Mesendoderm (in vitro differentiated cells): ENCODE measurements at regions not wholly inside any gene's neighbourhood (a gene's known extent, or its start where the extent isn't known, plus 50 kb on each side); places are given as distances from the start of the nearest gene placed in this dataset.

Source experiments
- DNase-seq: peaks from one replicate; pipeline ENCODE4 v3.0.0; 2013
- H2AK5ac ChIP-seq: 2 replicates; pipeline ENCODE4 v1.6.1; 2013; ENCODE audit warnings: low read length, inconsistent platforms
- H2BK120ac ChIP-seq: 2 replicates; pipeline ENCODE4 v1.6.1; 2013; ENCODE audit warnings: low read depth, mild to moderate bottlenecking, low read length, moderate library complexity, mixed read lengths
- H2BK15ac ChIP-seq: replicated peaks from 2 replicates; pipeline ENCODE4 v1.6.1; 2013; ENCODE audit warnings: low read depth, mild to moderate bottlenecking, moderate library complexity
- H2BK5ac ChIP-seq: 2 replicates; pipeline ENCODE4 v1.6.1; 2013; ENCODE audit warnings: low read length, inconsistent platforms
- H3K18ac ChIP-seq: 2 replicates; pipeline ENCODE4 v1.6.1; 2013; ENCODE audit warnings: mild to moderate bottlenecking, low read length, mixed read lengths
- H3K23ac ChIP-seq: one replicate; pipeline ENCODE4 v1.6.1; 2013; ENCODE audit warnings: low read length
- H3K27ac ChIP-seq: 2 replicates; pipeline ENCODE4 v1.5.1; 2013; ENCODE audit warnings: low read depth, mild to moderate bottlenecking, inconsistent platforms, low read length, moderate library complexity
- H3K27me3 ChIP-seq: 2 replicates; pipeline ENCODE4 v1.6.1; 2013; ENCODE audit warnings: low read length, control low read depth, mild to moderate bottlenecking, inconsistent platforms; ENCODE audit not compliant: insufficient read depth, poor library complexity
- H3K36me3 ChIP-seq: 2 replicates; pipeline ENCODE4 v1.6.1; 2013; ENCODE audit warnings: low read length, inconsistent platforms; ENCODE audit not compliant: control insufficient read depth, insufficient read depth
- H3K4ac ChIP-seq: one replicate; pipeline ENCODE4 v1.6.1; 2013; ENCODE audit warnings: low read depth, mild to moderate bottlenecking, low read length, moderate library complexity
- H3K4me1 ChIP-seq: 2 replicates; pipeline ENCODE4 v1.6.1; 2013; ENCODE audit warnings: low read depth, low read length, inconsistent platforms; ENCODE audit not compliant: control insufficient read depth
- H3K4me2 ChIP-seq: 2 replicates; pipeline ENCODE4 v1.6.1; 2013; ENCODE audit warnings: low read length
- H3K4me3 ChIP-seq: 2 replicates; pipeline ENCODE4 v1.5.1; 2013; ENCODE audit warnings: mild to moderate bottlenecking, low read length
- H3K56ac ChIP-seq: one replicate; pipeline ENCODE4 v1.6.1; 2013; ENCODE audit warnings: low read length
- H3K79me1 ChIP-seq: 2 replicates; pipeline ENCODE4 v1.6.1; 2013; ENCODE audit warnings: low read length, inconsistent platforms
- H3K79me2 ChIP-seq: 2 replicates; pipeline ENCODE4 v1.6.1; 2013; ENCODE audit warnings: mild to moderate bottlenecking, low read length; ENCODE audit not compliant: control insufficient read depth, insufficient read depth
- H3K9ac ChIP-seq: 2 replicates; pipeline ENCODE4 v1.6.1; 2013; ENCODE audit warnings: low read length, inconsistent platforms
- H4K5ac ChIP-seq: one replicate; pipeline ENCODE4 v1.6.1; 2013; ENCODE audit warnings: low read length
- H4K8ac ChIP-seq: one replicate; pipeline ENCODE4 v1.6.1; 2013; ENCODE audit warnings: low read depth, mild to moderate bottlenecking, control low read depth, low read length, moderate library complexity
- WGBS: extraction: QIAGEN DNeasy Blood & Tissue Kit; methylation state at CpG from one replicate; pipeline ENCODE4 v1.1.7; 2013; ENCODE audit warnings: low lambda C conversion rate, missing lambda C conversion rate; ENCODE audit not compliant: insufficient coverage; ENCODE audit errors: extremely low coverage; 5-methylcytosine and 5-hydroxymethylcytosine counted together

DNA sequence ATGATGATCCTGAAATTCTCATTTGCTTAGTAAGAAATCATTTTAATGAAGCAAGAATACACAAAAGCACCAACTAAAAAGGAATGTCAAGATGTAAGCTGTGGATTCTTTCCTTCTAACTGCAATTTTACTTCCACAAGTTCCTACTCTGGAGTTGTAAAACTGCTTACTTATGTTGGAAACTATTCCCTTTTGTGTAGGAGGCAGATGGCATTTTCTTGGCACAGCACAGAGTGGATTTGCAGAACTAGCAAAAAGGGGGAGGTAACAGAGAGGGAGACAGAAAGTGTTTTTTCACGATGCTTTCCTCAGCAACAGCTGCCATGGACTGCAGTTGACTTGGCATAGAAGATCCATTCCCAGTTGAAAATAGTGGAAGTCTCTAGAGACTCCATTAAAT lies 1112.0 kb upstream of the RAG2 start:
- H2BK120ac ChIP-seq = no peak overlapping the region
- H3K9ac ChIP-seq = no peak overlapping the region
- H2AK5ac ChIP-seq = no peak overlapping the region
- WGBS = no CpG with 5 or more reads among the region's 1 CpG
- H3K27ac ChIP-seq = no peak overlapping the region
- no peak for DNase-seq
- H4K8ac ChIP-seq = no peak overlapping the region
- H3K4me2 ChIP-seq = no peak overlapping the region
- no peak overlapping the region for H4K5ac ChIP-seq
- H3K79me2 ChIP-seq = no peaks in the 10 kb centered on the region
- H3K79me1 ChIP-seq = no peaks in the 10 kb centered on the region
- H3K27me3 ChIP-seq = no peaks in the 10 kb centered on the region
- no peak overlapping the region for H3K4ac ChIP-seq
- no peaks in the 10 kb centered on the region for H3K4me1 ChIP-seq
- no peak overlapping the region for H3K23ac ChIP-seq
- H2BK15ac ChIP-seq = no peak overlapping the region
- no peaks in the 10 kb centered on the region for H3K36me3 ChIP-seq
- no peak overlapping the region for H3K4me3 ChIP-seq
- no peak overlapping the region for H3K18ac ChIP-seq
- H2BK5ac ChIP-seq = no peak overlapping the region
- H3K56ac ChIP-seq = no peak overlapping the region

DNA sequence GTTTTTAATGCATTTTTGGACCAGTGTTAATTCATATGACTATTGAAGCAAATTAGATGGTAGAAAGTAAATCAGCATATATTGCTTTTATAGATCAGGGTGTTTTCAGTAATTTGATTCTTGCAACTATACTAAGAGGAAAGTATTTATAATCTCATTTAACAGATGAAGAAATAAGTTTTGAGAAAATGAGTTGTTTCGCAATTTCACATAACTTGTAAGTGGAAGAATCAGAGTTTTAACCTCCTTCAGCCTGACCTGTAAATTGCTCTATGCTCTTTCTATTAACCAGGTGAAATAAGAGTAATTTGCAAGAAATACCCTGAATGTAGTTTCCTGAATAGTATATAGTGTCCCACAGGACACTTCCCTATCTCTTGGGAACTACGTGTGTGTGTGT lies 1106.8 kb upstream of the RAG2 start:
- Histone ChIP-seq H3K27me3 (no peaks in the 10 kb centered on the region), H4K8ac (no peak overlapping the region), H3K79me2 (no peaks in the 10 kb centered on the region), H3K4me3 (no peak overlapping the region), H3K36me3 (no peaks in the 10 kb centered on the region), H3K4ac (no peak overlapping the region), H3K56ac (no peak overlapping the region), H4K5ac (no peak overlapping the region), H3K18ac (no peak overlapping the region), H2AK5ac (no peak overlapping the region), H3K9ac (no peak overlapping the region), H3K79me1 (no peaks in the 10 kb centered on the region), H3K4me1 (no peaks in the 10 kb centered on the region), H2BK15ac (no peak overlapping the region), H3K27ac (no peak overlapping the region), H3K23ac (no peak overlapping the region), H2BK120ac (no peak overlapping the region), H2BK5ac (no peak overlapping the region), H3K4me2 (no peak overlapping the region)
- no CpG with 5 or more reads among the region's 2 CpGs for WGBS
- DNase-seq = no peak

DNA sequence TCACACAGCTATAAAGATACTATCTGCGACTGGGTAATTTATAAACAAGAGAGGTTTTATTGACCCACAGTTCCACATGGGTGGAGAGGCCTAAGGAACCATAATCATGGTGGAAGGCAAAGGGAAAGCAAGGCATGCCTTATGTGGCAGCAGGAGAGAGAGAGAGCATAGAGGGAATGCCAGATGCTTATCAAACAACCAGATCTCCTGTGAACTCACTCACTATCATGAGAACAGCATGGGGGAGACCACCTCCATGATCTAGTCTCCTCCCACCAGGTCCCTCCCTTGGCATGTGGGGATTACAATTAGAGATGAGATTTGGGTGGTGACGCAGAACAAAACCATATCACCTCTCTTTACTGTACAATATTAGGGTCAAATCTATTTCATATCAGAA lies 1101.6 kb upstream of the RAG2 start:
- Histone ChIP-seq H3K4me2 (no peak overlapping the region), H3K27me3 (no peaks in the 10 kb centered on the region), H2BK5ac (no peak overlapping the region), H2AK5ac (no peak overlapping the region), H4K5ac (no peak overlapping the region), H3K79me2 (no peaks in the 10 kb centered on the region), H2BK15ac (no peak overlapping the region), H2BK120ac (no peak overlapping the region), H3K56ac (no peak overlapping the region), H4K8ac (no peak overlapping the region), H3K23ac (no peak overlapping the region), H3K4ac (no peak overlapping the region), H3K4me3 (no peak overlapping the region), H3K36me3 (no peaks in the 10 kb centered on the region), H3K27ac (no peak overlapping the region), H3K9ac (no peak overlapping the region), H3K4me1 (no peaks in the 10 kb centered on the region), H3K79me1 (no peaks in the 10 kb centered on the region), H3K18ac (no peak overlapping the region)
- no CpG with 5 or more reads among the region's 2 CpGs for WGBS
- peak; percentile 65 for DNase-seq

DNA sequence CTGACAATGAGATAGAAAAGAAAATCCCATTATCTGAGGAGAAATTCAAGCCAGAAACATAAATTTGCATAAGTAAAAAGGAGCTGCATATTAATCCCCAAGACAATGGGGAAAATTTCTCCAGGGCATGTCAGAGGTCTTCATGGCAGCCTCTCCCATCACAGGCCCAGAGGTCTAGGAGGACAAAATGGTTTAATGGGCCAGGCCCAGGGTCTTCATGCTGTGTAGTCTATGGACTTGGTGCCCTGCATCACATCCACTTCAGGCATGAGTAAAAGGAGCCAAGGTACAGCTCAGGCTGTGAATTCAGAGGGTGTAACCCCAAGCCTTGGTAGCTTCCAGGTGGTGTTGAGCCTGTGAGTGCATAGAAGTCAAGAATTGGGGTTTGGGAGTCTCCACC lies 1097.2 kb upstream of the RAG2 start:
- H3K79me1 ChIP-seq = no peaks in the 10 kb centered on the region
- H3K4me1 ChIP-seq = no peaks in the 10 kb centered on the region
- H2AK5ac ChIP-seq = no peak overlapping the region
- H3K4ac ChIP-seq = no peak overlapping the region
- no peak overlapping the region for H2BK120ac ChIP-seq
- H3K23ac ChIP-seq = no peak overlapping the region
- H3K56ac ChIP-seq = no peak overlapping the region
- no peak overlapping the region for H2BK5ac ChIP-seq
- no peaks in the 10 kb centered on the region for H3K36me3 ChIP-seq
- no peak overlapping the region for H3K4me3 ChIP-seq
- peak; percentile 4 for DNase-seq
- H3K79me2 ChIP-seq = no peaks in the 10 kb centered on the region
- no peak overlapping the region for H4K8ac ChIP-seq
- no peak overlapping the region for H3K27ac ChIP-seq
- H3K18ac ChIP-seq = no peak overlapping the region
- H4K5ac ChIP-seq = no peak overlapping the region
- H3K4me2 ChIP-seq = no peak overlapping the region
- no peak overlapping the region for H2BK15ac ChIP-seq
- H3K9ac ChIP-seq = no peak overlapping the region
- H3K27me3 ChIP-seq = no peaks in the 10 kb centered on the region

DNA sequence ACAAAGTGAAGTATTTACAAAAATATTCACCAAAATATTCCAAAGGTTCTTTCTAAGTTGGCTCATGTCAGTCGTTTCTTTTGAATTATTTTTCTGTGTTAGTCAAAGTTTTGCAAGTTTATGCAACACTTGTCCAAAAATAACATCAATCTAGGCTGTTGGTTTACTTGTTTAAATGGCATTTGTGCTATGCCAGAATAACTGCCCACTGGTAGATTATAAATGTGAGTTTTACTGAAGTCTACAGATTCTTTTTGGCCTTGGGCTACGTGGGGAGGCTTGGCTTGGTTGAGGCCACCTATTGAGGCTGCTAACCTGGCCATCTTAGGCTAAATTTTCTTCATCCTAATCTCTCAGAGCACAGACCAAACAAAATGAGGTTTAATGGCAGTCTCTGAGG lies 1091.9 kb upstream of the RAG2 start:
- Histone ChIP-seq H2AK5ac (no peak overlapping the region), H3K79me2 (no peaks in the 10 kb centered on the region), H3K4me2 (no peak overlapping the region), H3K79me1 (no peaks in the 10 kb centered on the region), H3K4me3 (no peak overlapping the region), H4K5ac (no peak overlapping the region), H3K9ac (no peak overlapping the region), H3K56ac (no peak overlapping the region), H3K27ac (no peak overlapping the region), H2BK5ac (no peak overlapping the region), H3K4ac (no peak overlapping the region), H2BK120ac (no peak overlapping the region), H3K36me3 (no peaks in the 10 kb centered on the region), H2BK15ac (no peak overlapping the region), H3K4me1 (no peaks in the 10 kb centered on the region), H3K27me3 (no peaks in the 10 kb centered on the region), H3K18ac (no peak overlapping the region), H3K23ac (no peak overlapping the region), H4K8ac (no peak overlapping the region)
- no CpG with 5 or more reads among the region's 2 CpGs for WGBS
- no peak for DNase-seq

DNA sequence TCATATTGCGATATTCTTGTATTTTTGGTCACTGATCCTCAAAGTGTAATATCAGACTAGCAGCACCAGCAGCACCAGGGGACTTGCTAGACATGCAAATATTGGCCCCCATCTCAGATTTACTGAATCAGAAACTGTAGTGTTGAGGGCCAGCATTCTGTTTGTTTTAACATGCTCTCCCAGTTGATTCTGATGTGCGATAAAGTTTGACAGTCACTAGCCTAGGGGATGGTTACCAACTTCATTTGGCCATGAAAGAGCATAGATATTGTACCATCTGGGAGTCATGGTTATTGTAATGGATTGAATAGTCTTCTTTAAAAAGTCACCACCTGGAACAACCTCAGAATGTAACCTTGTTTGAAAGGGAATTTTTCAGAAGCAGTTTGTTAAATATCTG lies 1090.4 kb upstream of the RAG2 start:
- no peaks in the 10 kb centered on the region for H3K36me3 ChIP-seq
- H3K79me1 ChIP-seq = no peaks in the 10 kb centered on the region
- no peak overlapping the region for H4K5ac ChIP-seq
- H2BK120ac ChIP-seq = no peak overlapping the region
- no peaks in the 10 kb centered on the region for H3K79me2 ChIP-seq
- H2BK5ac ChIP-seq = no peak overlapping the region
- no peak overlapping the region for H3K9ac ChIP-seq
- H3K4me3 ChIP-seq = no peak overlapping the region
- no peak overlapping the region for H3K18ac ChIP-seq
- DNase-seq = no peak
- no peak overlapping the region for H3K4ac ChIP-seq
- H3K4me1 ChIP-seq = no peaks in the 10 kb centered on the region
- no peaks in the 10 kb centered on the region for H3K27me3 ChIP-seq
- WGBS = no CpG with 5 or more reads among the region's 2 CpGs
- H2AK5ac ChIP-seq = no peak overlapping the region
- no peak overlapping the region for H3K56ac ChIP-seq
- no peak overlapping the region for H2BK15ac ChIP-seq
- H3K23ac ChIP-seq = no peak overlapping the region
- H4K8ac ChIP-seq = no peak overlapping the region
- no peak overlapping the region for H3K4me2 ChIP-seq
- no peak overlapping the region for H3K27ac ChIP-seq
